Activated CD4-positive, alpha-beta T cell treated with anti-CD3 and anti-CD28 coated beads, Interleukin-10, Interleukin-2, amounts not matched to agents 100 ng/mL and 50 ng/mL, durations not matched to agents 16 hours and 8 hours (primary cell): ENCODE measurements at regions not wholly inside any gene's neighbourhood (a gene's known extent, or its start where the extent isn't known, plus 50 kb on each side); places are given as distances from the start of the nearest gene placed in this dataset.

Experiments
- DNase-seq: peaks from one replicate; pipeline ENCODE4 v3.0.0-alpha.2; 2020

DNA sequence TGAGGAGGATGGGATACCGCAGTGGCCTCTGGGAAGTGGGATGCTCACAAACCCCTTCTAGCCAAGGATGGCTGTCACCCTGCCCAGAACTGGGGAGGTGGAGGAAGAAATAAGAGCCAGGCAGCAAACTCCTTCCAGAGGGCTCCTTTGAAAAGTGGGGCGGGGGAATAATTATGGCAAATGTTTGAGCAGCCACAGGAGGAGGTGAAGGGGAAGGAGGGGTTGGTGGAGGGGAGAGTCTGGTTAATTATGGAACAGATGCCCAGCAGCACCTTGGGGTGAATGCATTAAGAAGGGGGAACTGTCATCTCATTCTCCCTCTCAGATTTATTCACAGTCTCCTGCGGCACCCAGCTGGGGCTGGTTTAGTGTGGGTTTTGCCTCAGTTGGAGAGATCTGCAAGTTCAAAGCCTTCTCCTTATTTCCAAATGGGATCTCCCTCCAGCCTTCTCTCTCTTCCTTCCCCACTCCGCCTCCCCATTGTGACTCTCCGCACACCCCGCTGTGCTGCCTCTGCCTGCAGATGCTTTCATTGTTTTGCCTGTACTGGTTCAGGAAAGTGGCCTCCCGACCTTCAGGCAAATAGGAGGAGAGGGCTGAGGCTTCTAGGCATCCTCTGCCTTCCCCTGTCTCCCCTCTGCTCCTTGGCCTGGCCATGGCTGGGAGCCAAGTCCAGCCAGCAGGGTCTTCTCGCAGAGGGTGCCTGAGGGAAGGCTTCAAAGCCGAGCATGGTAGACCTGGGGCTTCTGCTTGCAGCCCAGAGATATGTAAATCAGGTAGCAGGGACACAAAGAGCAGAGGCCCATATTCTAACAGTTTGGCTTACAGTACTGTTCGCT, 457.2 kb upstream of the MEX3C start:
- no peak for DNase-seq

DNA sequence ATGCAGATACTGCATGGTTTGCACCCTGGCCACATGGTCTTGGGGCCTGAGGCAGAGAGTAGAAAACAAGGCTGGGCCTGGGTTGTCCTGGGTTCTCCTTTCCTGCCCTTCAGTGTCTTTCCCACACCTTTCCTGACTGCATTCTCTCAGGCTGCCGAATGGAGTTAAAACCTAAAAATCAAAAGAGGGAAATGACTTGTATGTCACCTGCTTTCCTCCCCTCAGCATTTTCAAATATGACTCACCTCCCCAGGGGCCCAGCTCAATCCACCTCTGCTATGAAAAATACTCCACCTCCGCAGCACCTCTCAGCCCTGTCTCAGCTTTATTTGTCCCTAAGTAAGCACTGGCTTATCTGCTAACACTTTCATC, 457.8 kb upstream of the MEX3C start:
- DNase-seq: peak; percentile 2

DNA sequence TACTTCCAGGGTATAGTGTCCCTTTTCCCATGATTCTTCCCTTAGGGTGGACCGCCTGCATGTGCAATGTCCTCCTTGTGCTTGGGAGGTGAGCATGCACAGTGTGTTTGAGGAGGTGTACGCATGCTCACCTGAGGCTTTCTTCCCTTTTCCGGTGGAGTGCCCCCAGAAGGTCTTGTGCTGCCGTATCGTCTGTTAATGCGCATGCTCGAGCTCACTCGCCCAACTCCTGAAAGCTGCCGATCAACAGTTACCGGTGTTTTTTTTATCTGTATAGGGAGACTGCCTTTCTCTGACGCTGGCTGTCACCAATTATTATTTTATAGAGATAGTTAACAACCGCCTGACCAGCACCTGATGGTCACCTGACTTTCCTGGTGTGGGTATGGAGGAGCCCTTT, 458.8 kb upstream of the MEX3C start:
- DNase-seq: no peak

GRCh38 chr18:51658436-51658835, 461.0 kb upstream of the MEX3C start:
- DNase-seq: no peak

- DNase-seq: no peak
Observed at GRCh38 chr18:51659781-51660180, 462.3 kb upstream of the MEX3C start.

DNA sequence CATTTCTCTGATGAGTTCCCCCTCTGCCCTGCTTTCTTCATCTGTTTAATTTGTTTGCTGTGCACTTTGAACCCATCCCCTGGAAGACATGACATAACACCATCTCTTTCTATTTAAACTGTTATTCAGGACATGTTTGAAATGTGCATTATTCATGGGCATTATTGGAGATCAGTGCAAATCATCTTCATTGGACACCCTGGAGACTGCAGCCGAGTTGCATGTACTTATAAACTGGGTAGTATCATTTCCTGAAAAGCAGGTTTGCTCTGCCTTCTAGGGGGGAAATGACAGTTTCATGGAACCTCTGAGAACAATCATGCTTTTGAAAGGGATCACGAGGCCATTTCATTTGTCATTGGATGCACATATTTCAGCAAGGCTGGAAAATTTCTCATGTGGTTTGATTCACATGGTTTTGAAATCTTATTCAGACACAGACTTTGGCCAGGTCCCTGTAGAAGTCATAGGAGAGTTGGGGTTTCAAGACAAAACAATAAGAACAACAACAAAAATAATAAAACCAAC, 462.8 kb upstream of the MEX3C start:
- DNase-seq: no peak

DNA sequence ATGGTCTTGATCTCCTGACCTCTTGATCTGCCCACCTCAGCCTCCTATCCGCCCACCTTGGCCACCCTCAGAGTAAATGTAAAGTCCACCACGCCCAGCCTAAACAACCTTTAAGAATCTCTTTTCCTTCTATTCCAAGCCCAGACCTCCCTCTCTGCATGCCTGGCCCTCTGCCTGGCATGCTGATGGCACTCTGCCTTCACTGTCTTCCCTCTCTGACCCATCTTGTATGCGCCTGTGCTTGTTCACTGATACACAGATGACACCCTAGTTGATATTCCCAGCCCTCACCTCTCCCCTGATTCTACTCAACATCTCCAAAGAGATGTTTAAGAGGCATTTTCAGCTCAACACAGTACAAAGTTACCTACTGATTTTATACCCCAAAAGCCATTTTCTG, 466.8 kb upstream of the MEX3C start:
- DNase-seq: no peak

GRCh38 chr18:51666763-51667191, 469.3 kb upstream of the MEX3C start:
- DNase-seq: no peak

GRCh38 chr18:51668101-51668500, 470.6 kb upstream of the MEX3C start:
- peak; percentile 55 for DNase-seq

- no peak for DNase-seq
Observed at GRCh38 chr18:51668607-51669006, 471.1 kb upstream of the MEX3C start.

DNA sequence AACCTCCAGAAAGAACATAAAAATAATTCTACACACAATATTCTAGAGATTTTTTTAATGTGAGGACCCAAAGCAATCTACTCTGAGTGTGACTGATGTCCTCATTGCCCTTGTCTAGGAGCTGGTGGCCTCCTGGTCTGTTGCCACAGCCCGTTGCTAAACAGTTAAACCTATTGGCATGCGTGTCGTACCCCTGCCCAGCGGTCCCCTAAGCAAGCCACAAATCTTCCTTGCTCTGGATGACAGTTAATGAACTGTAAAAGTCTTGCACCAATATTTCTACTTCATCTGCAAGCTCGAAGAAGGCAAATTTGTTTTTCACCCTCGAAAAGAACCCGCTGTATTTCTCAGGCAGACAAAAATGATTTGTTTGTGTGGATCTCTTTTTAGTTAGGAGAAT, 489.1 kb upstream of the MEX3C start:
- DNase-seq: no peak

DNA sequence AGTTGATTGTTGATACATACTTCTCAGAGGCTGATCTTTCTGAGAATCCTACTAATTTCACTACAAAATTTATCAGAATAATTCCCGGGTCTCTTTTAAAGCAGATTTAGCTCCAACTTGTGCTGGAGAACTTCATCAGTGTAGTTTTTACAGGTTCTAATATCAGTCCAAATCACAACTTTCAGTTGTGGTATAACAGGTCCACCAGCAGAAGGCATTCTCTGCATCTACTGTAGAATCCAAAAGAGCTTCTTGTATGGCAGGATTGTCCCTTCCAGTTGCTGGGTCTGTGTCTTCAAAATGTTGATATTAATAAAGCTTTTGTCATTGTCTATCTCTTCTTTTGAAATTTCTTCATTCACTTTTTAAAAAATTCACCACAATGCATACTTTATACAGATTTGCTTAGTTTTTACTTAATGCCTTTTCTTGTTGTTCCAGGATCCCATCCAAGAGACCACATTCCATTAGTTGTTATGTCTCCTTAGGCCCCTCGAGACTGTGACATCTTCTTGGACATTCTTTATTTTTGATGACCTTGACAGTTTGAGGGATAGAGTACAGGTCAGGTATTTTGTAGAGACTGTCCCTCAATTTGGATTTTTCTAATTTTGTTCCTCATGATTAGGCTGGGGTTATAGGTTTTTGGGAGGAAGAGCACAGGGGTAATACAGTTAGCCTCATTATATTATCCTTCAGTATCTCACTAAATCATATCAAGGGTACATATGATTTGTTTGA, 490.5 kb upstream of the MEX3C start:
- DNase-seq: no peak

GRCh38 chr18:51692612-51693011, 495.1 kb upstream of the MEX3C start:
- DNase-seq: no peak

DNA sequence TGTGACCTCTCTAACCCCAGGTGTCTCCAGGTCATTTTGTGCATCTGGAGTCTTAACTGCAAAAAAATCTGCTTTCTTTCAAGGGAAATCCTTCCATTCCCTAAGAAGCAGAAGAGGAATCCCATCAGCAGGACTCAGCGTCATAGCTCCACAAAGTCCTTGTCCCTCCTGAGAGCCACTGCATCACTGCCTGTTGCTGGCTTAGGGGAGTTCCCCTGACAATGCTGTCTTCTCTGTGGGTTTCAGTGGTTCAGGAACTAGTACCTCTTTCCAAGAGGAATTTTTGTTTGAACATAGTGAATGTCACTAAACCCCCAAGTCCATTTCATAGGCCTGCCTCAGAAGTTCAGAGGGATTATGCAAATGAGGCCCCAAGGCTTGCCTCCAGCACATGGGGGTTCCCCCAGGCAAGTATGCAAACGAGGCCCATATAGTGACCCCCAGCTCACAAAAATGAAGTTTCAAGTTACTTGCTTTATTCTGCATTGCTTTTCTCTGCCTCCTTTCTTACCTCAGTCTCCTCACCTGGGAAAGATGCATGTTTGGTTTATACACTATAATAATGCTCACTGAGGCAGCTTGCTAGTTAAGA, 513.9 kb upstream of the MEX3C start:
- DNase-seq: no peak

GRCh38 chr18:51712821-51713220, 515.3 kb upstream of the MEX3C start:
- no peak for DNase-seq

GRCh38 chr18:51716277-51716676, 518.8 kb upstream of the MEX3C start:
- no peak for DNase-seq

DNA sequence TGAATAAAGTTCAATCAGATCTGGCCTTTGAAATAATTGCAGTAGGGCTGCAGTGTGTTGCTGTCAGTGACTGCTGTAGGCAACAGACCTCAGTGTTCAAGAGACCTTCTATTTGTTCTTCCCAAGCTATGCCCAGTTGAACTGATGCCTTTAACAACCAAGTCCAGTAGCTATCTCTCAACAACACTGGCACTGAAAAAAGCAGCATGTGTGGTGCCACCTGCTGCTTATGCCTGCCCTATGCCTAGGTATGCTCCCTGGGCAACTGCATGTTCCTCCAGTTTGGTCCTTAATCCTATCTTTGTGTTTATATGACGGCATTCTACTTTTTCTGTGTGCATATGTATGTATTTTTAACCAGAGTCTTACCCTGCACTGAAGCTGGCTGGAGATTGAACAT, 523.9 kb upstream of the MEX3C start:
- DNase-seq: no peak

DNA sequence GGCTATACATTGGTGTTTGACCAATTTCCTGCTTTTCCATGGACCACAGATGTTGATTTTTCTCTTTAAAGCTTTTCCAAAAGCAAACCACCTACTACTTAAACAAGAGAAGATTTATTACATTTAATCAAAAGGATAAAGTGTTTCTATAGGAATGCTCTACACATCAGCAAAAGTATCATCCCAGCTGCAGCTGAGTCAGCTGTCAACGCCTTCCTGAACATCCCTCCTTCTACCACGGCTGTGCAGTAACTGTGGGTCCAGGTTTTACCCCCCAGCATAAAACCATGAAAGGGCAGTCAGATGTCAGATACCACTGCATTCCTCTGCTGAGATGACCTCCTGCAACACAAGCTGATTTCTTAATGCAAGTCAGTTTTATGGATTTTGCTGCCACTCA, 524.5 kb upstream of the MEX3C start:
- no peak for DNase-seq

GRCh38 chr18:51724790-51725721, 527.6 kb upstream of the MEX3C start:
- no peak for DNase-seq

- DNase-seq: no peak
Observed at GRCh38 chr18:51726614-51727013, 529.1 kb upstream of the MEX3C start.

GRCh38 chr18:51727780-51728179, 530.3 kb upstream of the MEX3C start:
- DNase-seq: no peak

GRCh38 chr18:51731070-51731469, 533.6 kb upstream of the MEX3C start:
- DNase-seq: no peak

DNA sequence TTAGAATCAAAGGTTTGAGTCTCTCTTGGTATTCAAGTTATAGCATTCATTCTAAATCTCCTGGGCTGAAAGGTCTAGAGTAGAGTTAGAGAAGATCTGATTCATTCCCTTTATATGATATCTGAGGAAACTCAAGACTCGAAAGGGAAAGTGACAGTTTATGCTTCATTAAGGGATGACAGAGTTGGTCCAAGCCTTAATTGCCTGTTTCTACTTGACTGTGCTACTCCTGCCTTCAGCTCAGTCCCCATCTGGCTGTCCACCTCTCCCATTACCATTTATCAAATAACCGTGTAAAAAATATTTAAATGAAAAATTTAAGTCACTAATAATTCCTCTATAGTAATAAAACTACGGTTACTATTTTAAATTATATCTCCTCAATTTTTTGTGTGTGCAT, 537.1 kb upstream of the MEX3C start:
- DNase-seq: no peak
